ENCODE measurements at regions not wholly inside any gene's neighbourhood (a gene's known extent, or its start where the extent isn't known, plus 50 kb on each side); places are given as distances from the start of the nearest gene placed in this dataset.

DNA sequence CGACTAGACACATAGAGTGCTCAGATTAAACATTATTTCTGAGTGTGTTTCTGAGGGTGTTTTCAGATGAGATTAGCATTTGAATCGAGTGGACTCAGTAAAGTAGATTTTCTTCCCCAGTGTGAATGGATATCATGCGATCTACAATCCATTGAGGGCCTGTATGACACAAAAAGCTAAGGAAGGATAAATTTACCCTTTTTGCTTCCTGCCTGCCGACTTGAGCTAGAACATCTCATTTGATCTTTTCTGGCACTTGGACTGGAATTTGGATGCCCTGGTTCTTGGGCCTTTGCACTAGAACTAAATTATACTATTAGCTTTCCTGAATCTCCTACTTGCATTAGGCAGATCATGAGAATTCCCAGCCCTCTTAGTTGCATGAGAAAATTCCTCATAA is 675.8 kb downstream of the DOK5 start (continued):
- no peak for TF ChIP-seq TCF12 (IDR thresholded peaks at IDR 0.05; ENCODE audit: low read depth, low read length)

DNA sequence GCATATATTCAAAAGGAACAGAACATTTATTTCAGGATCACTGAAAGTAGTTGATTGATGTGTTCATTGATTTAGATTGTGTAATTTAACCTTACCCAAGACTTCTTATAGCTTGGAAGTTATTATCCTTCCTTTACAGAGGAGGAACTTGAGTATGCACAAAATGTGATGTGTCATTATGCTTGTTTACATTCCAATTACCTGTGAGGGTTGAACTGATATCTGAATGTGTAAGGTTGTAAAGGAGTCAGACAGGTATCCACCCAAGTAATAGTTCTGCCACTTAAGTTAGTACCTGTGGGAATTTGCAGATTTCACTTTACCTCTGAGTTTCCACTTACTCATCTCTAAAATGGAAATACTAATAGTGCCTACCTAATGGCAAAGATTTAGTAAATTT is 668.2 kb downstream of the DOK5 start:
- FAIRE-seq (no peak), DNase-seq (ENCODE audit: low read depth, low spot score) (no peak), ATAC-seq (no peak)
- RAD21 ChIA-PET (ENCODE audit: unreplicated experiment) = no interaction called here
- TF ChIP-seq, protein P1, sequence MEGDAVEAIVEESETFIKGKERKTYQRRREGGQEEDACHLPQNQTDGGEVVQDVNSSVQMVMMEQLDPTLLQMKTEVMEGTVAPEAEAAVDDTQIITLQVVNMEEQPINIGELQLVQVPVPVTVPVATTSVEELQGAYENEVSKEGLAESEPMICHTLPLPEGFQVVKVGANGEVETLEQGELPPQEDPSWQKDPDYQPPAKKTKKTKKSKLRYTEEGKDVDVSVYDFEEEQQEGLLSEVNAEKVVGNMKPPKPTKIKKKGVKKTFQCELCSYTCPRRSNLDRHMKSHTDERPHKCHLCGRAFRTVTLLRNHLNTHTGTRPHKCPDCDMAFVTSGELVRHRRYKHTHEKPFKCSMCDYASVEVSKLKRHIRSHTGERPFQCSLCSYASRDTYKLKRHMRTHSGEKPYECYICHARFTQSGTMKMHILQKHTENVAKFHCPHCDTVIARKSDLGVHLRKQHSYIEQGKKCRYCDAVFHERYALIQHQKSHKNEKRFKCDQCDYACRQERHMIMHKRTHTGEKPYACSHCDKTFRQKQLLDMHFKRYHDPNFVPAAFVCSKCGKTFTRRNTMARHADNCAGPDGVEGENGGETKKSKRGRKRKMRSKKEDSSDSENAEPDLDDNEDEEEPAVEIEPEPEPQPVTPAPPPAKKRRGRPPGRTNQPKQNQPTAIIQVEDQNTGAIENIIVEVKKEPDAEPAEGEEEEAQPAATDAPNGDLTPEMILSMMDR (IDR thresholded peaks at IDR 0.05 in 2 of 3, conservative IDR thresholded peaks at IDR 0.05 in 1 of 3; ENCODE audit: control insufficient read depth in 2 of 3, extremely low read depth in 1 of 3, insufficient read depth in 1 of 3, low read depth in 3 of 3, low read length in 3 of 3) = no peak
- 0 out of 2 replicates have a peak, but pooled peaks have one; percentile 3 for TF ChIP-seq ZNF24 (IDR thresholded peaks at IDR 0.05)
- TF ChIP-seq EED (IDR thresholded peaks at IDR 0.05; ENCODE audit: low read depth) = no peak
- H3K9me3 ChIP-seq (replicated peaks; ENCODE audit: control insufficient read depth, insufficient read depth, low read length) = no peaks in the 10 kb centered on the region
- no peaks in the 10 kb centered on the region for H3K27me3 ChIP-seq (replicated peaks in 1 of 2; ENCODE audit: control insufficient read depth in 2 of 2, insufficient read depth in 2 of 2, low read length in 1 of 2)
- H3K9ac ChIP-seq (ENCODE audit: control insufficient read depth, insufficient read depth, low read length) = no peak overlapping the region
- CTCF ChIA-PET = interaction anchor here (1.0 kb wide), 1 partner anchor 80 kb away, joined by 3 read pairs; no protein-coding TSS in a partner anchor
- in situ Hi-C loops (cut with MboI) = no loop called here
- no peaks in the 10 kb centered on the region for H3K4me1 ChIP-seq (ENCODE audit: control insufficient read depth, insufficient read depth, low read length)
- no TSS peak for BruUV-seq (replicated peaks)
- no peak overlapping the region for H2AFZ ChIP-seq (ENCODE audit: control insufficient read depth, low read depth, low read length)
- H3K4me3 ChIP-seq = no peak overlapping the region
- SMC1A ChIA-PET (ENCODE audit: uncharacterized antibody, unreplicated experiment) = interaction anchor here (1.2 to 1.4 kb wide), 2 partner anchors 26 to 35 kb away, joined by 3 read pairs; no protein-coding TSS in a partner anchor
- H3K4me2 ChIP-seq (ENCODE audit: control insufficient read depth, insufficient read depth) = no peak overlapping the region
- no peaks in the 10 kb centered on the region for H3K36me3 ChIP-seq (ENCODE audit: control insufficient read depth in 2 of 2, insufficient read depth in 2 of 2, low read length in 1 of 2)
- H4K20me1 ChIP-seq (ENCODE audit: control insufficient read depth, insufficient read depth) = no peaks in the 10 kb centered on the region
- POLR2A ChIA-PET = no interaction called here
- intact Hi-C loops (cut with micrococcal nuclease; ENCODE audit: unreplicated experiment) = no loop called here
- no peak overlapping the region for H3K27ac ChIP-seq (ENCODE audit: control insufficient read depth, insufficient read depth)
- H3K79me2 ChIP-seq (ENCODE audit: control insufficient read depth, insufficient read depth, low read length) = no peaks in the 10 kb centered on the region

DNA sequence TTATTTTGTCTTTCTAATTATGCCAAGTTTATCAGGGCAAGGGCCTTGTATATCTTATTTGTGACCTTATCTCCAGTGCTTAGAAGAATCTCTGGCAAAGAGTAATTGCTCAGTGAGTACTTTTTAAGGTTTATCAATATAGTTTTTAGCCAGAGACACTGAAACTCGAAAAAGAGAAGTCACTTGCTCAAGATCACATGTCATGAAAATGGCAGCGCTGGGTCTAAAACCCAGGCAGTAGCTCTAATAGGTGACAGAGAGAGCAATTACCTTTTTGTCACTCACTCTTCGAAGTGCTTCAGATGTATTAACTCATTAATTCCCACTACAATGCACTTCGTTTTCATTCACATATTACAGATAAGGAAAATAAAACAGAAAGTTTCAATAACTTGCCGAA is 667.5 kb downstream of the DOK5 start:
- intact Hi-C loops (cut with micrococcal nuclease; ENCODE audit: unreplicated experiment) = no loop called here
- no peak overlapping the region for H3K9ac ChIP-seq (ENCODE audit: control insufficient read depth, insufficient read depth, low read length)
- RAD21 ChIA-PET (ENCODE audit: unreplicated experiment) = no interaction called here
- no TSS peak for BruUV-seq (replicated peaks)
- CTCF ChIA-PET = interaction anchor here (1.0 kb wide), 1 partner anchor 79 kb away, joined by 3 read pairs; no protein-coding TSS in a partner anchor
- H3K36me3 ChIP-seq (ENCODE audit: control insufficient read depth in 2 of 2, insufficient read depth in 2 of 2, low read length in 1 of 2) = no peaks in the 10 kb centered on the region
- DNase-seq (ENCODE audit: low read depth, low spot score) (no peak), FAIRE-seq (no peak), ATAC-seq (peak; percentile 62)
- H3K9me3 ChIP-seq (replicated peaks; ENCODE audit: control insufficient read depth, insufficient read depth, low read length) = no peaks in the 10 kb centered on the region
- no peak overlapping the region for H3K4me3 ChIP-seq
- no peak overlapping the region for H2AFZ ChIP-seq (ENCODE audit: control insufficient read depth, low read depth, low read length)
- in situ Hi-C loops (cut with MboI) = no loop called here
- POLR2A ChIA-PET = no interaction called here
- SMC1A ChIA-PET (ENCODE audit: uncharacterized antibody, unreplicated experiment) = interaction anchor here (0.9 to 1.2 kb wide), 5 partner anchors 9 to 85 kb away, joined by 3 to 4 read pairs (median 3); no protein-coding TSS in a partner anchor
- H3K4me2 ChIP-seq (ENCODE audit: control insufficient read depth, insufficient read depth) = no peak overlapping the region
- H3K79me2 ChIP-seq (ENCODE audit: control insufficient read depth, insufficient read depth, low read length) = no peaks in the 10 kb centered on the region
- H4K20me1 ChIP-seq (ENCODE audit: control insufficient read depth, insufficient read depth) = no peaks in the 10 kb centered on the region
- H3K4me1 ChIP-seq (ENCODE audit: control insufficient read depth, insufficient read depth, low read length) = no peaks in the 10 kb centered on the region
- no peaks in the 10 kb centered on the region for H3K27me3 ChIP-seq (replicated peaks in 1 of 2; ENCODE audit: control insufficient read depth in 2 of 2, insufficient read depth in 2 of 2, low read length in 1 of 2)
- WGBS (ENCODE audit: insufficient coverage, insufficient replicate concordance, low lambda C conversion rate, missing lambda C conversion rate) = 26% methylated on average over 5 of the region's 5 CpGs
- H3K27ac ChIP-seq (ENCODE audit: control insufficient read depth, insufficient read depth) = no peak overlapping the region
- no peak for TF ChIP-seq NR2C2 (IDR thresholded peaks at IDR 0.05; ENCODE audit: borderline replicate concordance, control insufficient read depth, insufficient read length, low read depth)
- TF ChIP-seq, protein P2, sequence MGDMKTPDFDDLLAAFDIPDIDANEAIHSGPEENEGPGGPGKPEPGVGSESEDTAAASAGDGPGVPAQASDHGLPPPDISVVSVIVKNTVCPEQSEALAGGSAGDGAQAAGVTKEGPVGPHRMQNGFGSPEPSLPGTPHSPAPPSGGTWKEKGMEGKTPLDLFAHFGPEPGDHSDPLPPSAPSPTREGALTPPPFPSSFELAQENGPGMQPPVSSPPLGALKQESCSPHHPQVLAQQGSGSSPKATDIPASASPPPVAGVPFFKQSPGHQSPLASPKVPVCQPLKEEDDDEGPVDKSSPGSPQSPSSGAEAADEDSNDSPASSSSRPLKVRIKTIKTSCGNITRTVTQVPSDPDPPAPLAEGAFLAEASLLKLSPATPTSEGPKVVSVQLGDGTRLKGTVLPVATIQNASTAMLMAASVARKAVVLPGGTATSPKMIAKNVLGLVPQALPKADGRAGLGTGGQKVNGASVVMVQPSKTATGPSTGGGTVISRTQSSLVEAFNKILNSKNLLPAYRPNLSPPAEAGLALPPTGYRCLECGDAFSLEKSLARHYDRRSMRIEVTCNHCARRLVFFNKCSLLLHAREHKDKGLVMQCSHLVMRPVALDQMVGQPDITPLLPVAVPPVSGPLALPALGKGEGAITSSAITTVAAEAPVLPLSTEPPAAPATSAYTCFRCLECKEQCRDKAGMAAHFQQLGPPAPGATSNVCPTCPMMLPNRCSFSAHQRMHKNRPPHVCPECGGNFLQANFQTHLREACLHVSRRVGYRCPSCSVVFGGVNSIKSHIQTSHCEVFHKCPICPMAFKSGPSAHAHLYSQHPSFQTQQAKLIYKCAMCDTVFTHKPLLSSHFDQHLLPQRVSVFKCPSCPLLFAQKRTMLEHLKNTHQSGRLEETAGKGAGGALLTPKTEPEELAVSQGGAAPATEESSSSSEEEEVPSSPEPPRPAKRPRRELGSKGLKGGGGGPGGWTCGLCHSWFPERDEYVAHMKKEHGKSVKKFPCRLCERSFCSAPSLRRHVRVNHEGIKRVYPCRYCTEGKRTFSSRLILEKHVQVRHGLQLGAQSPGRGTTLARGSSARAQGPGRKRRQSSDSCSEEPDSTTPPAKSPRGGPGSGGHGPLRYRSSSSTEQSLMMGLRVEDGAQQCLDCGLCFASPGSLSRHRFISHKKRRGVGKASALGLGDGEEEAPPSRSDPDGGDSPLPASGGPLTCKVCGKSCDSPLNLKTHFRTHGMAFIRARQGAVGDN (IDR thresholded peaks at IDR 0.05) = 0 out of 2 replicates have a peak, but pooled peaks have one; percentile 14
- TF ChIP-seq IKZF1 (conservative IDR thresholded peaks at IDR 0.05) = no peak
- no peak for TF ChIP-seq JUNB (IDR thresholded peaks at IDR 0.05)
- TF ChIP-seq WRNIP1 (IDR thresholded peaks at IDR 0.05; ENCODE audit: borderline replicate concordance, low read depth, low read length) = no peak
- TF ChIP-seq ASH2L (IDR thresholded peaks at IDR 0.05; ENCODE audit: borderline replicate concordance, low read depth) = no peak

Measured in GM12878 (cell line).